Naive thymus-derived CD8-positive, alpha-beta T cell (primary cell): ENCODE measurements at regions not wholly inside any gene's neighbourhood (a gene's known extent, or its start where the extent isn't known, plus 50 kb on each side); places are given as distances from the start of the nearest gene placed in this dataset.
"Not testable (repeated sequence)": the region's sequence is repeated elsewhere in the genome, so short reads cannot be mapped to it uniquely, and the experiment has no call there.

Experiments
- ATAC-seq, 2 donors: fragments of 150-1000 bp; cut with Tn5 transposase in 1 of 2; sonication (Bioruptor Pico), chemical (Tn5 transposase) in 1 of 2; 1 replicate in 1 of 2; 2 replicates in 1 of 2; pipeline ENCODE4 v1.10.0; 2021; ENCODE audit warnings: mild to moderate bottlenecking in 2 of 2, moderate library complexity in 2 of 2
- POLR2A ChIA-PET: fragments of 350-600 bp; sonication (Branson Sonifier 250); formaldehyde crosslinking; loops from one replicate; lab custom pipeline; 2021; ENCODE audit warnings: antibody characterized with exemption; lab: Charles Lee
- DNase-seq, 10 donors: peaks; one replicate each; pipeline versions ENCODE4 v3.0.0 to v3.0.0-alpha.2; 2020 to 2022
- H3K27ac Mint-ChIP-seq, 10 donors: one replicate each; pipeline ENCODE4 v1.8.0; 2020 to 2022; ENCODE audit warnings: mild to moderate bottlenecking in 10 of 10, mixed read lengths in 10 of 10, moderate library complexity in 4 of 10, inconsistent platforms in 1 of 10
- H3K27me3 Mint-ChIP-seq, 5 donors: one replicate each; pipeline ENCODE4 v1.8.0; 2021 to 2022; ENCODE audit warnings: mixed read lengths in 5 of 5
- H3K36me3 Mint-ChIP-seq, 3 donors: one replicate each; pipeline ENCODE4 v1.8.0; 2020 to 2022; ENCODE audit warnings: mixed read lengths in 3 of 3, mild to moderate bottlenecking in 2 of 3, inconsistent platforms in 1 of 3
- H3K4me1 Mint-ChIP-seq, 4 donors: one replicate each; pipeline ENCODE4 v1.8.0; 2021 to 2022; ENCODE audit warnings: mixed read lengths in 4 of 4
- H3K4me3 Mint-ChIP-seq, 10 donors: one replicate each; pipeline ENCODE4 v1.8.0; 2020 to 2022; ENCODE audit warnings: mild to moderate bottlenecking in 10 of 10, mixed read lengths in 10 of 10, moderate library complexity in 6 of 10, inconsistent platforms in 1 of 10
- H3K9me3 Mint-ChIP-seq, 9 donors: one replicate each; pipeline ENCODE4 v1.8.0; 2020 to 2022; ENCODE audit warnings: mixed read lengths in 9 of 9, mild to moderate bottlenecking in 3 of 9, inconsistent platforms in 1 of 9, moderate library complexity in 1 of 9

GRCh38 chrY:7588176-7588575 is 676.6 kb upstream of the AMELY start:
- POLR2A ChIA-PET = not testable (repeated sequence)

GRCh38 chrY:7562541-7562940 is 651.0 kb upstream of the AMELY start:
- POLR2A ChIA-PET = no interaction called here

More at GRCh38 chrY:7588176-7588575, 676.6 kb upstream of the AMELY start:
- H3K27me3 Mint-ChIP-seq, ATAC-seq, H3K9me3 Mint-ChIP-seq, H3K4me1 Mint-ChIP-seq, H3K27ac Mint-ChIP-seq, H3K36me3 Mint-ChIP-seq, DNase-seq, H3K4me3 Mint-ChIP-seq: not testable (repeated sequence)

GRCh38 chrY:7557675-7558074 is 646.1 kb upstream of the AMELY start:
- Mint-ChIP-seq H3K9me3 (peaks cover 0 to 17% (median 0%) of the 10 kb centered on the region in 9 donors), H3K36me3 (no peaks in the 10 kb centered on the region)

More at GRCh38 chrY:7562541-7562940, 651.0 kb upstream of the AMELY start:
- Mint-ChIP-seq H3K36me3 (no peaks in the 10 kb centered on the region), H3K27ac (no peak overlapping the region), H3K4me1 (peaks cover 0 to 2% (median under 1%) of the 10 kb centered on the region in 4 donors), H3K27me3 (peaks cover 0 to 19% (median 1%) of the 10 kb centered on the region in 5 donors), H3K9me3 (peaks cover 0 to 17% (median 0%) of the 10 kb centered on the region in 9 donors), H3K4me3 (no peak overlapping the region)
- ATAC-seq = no peak
- DNase-seq = no peak

GRCh38 chrY:7555006-7555405 is 643.5 kb upstream of the AMELY start:
- DNase-seq (no peak), ATAC-seq (no peak)
- Mint-ChIP-seq H3K9me3 (peaks cover 0 to 17% (median 0%) of the 10 kb centered on the region in 9 donors), H3K4me3 (no peak overlapping the region), H3K27ac (no peak overlapping the region), H3K4me1 (no peaks in the 10 kb centered on the region), H3K27me3 (peaks cover 0 to 13% (median 0%) of the 10 kb centered on the region in 5 donors), H3K36me3 (no peaks in the 10 kb centered on the region)
- POLR2A ChIA-PET = no interaction called here

More at GRCh38 chrY:7557675-7558074, 646.1 kb upstream of the AMELY start:
- Mint-ChIP-seq H3K4me1 (peaks cover 0 to 2% (median under 1%) of the 10 kb centered on the region in 4 donors), H3K4me3 (no peak overlapping the region), H3K27ac (no peak overlapping the region), H3K27me3 (peaks cover 0 to 23% (median 0%) of the 10 kb centered on the region in 5 donors)
- DNase-seq (no peak), ATAC-seq (no peak)
- POLR2A ChIA-PET = no interaction called here

- H3K9me3 Mint-ChIP-seq = peaks cover 0 to 2% (median 0%) of the 10 kb centered on the region in 9 donors
- no peak overlapping the region for H3K27ac Mint-ChIP-seq
- POLR2A ChIA-PET = no interaction called here
- ATAC-seq (no peak), DNase-seq (no peak)
- no peaks in the 10 kb centered on the region for H3K36me3 Mint-ChIP-seq
- no peak overlapping the region for H3K4me3 Mint-ChIP-seq
- peaks cover 3 to 25% (median 7%) of the 10 kb centered on the region in 5 donors for H3K27me3 Mint-ChIP-seq
- H3K4me1 Mint-ChIP-seq = no peaks in the 10 kb centered on the region
Observed at GRCh38 chrY:7545060-7545459, 633.5 kb upstream of the AMELY start.

GRCh38 chrY:7544172-7544770 is 632.7 kb upstream of the AMELY start:
- no peak overlapping the region for H3K27ac Mint-ChIP-seq
- POLR2A ChIA-PET = no interaction called here

GRCh38 chrY:7543506-7543905 is 632.0 kb upstream of the AMELY start:
- Mint-ChIP-seq H3K27ac (no peak overlapping the region), H3K4me3 (no peak overlapping the region), H3K4me1 (no peaks in the 10 kb centered on the region), H3K36me3 (no peaks in the 10 kb centered on the region), H3K9me3 (peaks cover 0 to 2% (median 0%) of the 10 kb centered on the region in 9 donors), H3K27me3 (peaks cover 3 to 25% (median 7%) of the 10 kb centered on the region in 5 donors)
- POLR2A ChIA-PET = no interaction called here
- no peak for DNase-seq
- no peak for ATAC-seq

More at GRCh38 chrY:7544172-7544770, 632.7 kb upstream of the AMELY start:
- H3K36me3 Mint-ChIP-seq = no peaks in the 10 kb centered on the region
- ATAC-seq (no peak), DNase-seq (no peak)
- H3K27me3 Mint-ChIP-seq = peaks cover 3 to 25% (median 7%) of the 10 kb centered on the region in 5 donors
- H3K4me1 Mint-ChIP-seq = no peaks in the 10 kb centered on the region
- no peak overlapping the region for H3K4me3 Mint-ChIP-seq
- peaks cover 0 to 2% (median 0%) of the 10 kb centered on the region in 9 donors for H3K9me3 Mint-ChIP-seq

- peaks cover 0 to 2% (median 0%) of the 10 kb centered on the region in 9 donors for H3K9me3 Mint-ChIP-seq
- H3K4me3 Mint-ChIP-seq = no peak overlapping the region
- no peak for DNase-seq
- no peak overlapping the region for H3K27ac Mint-ChIP-seq
- POLR2A ChIA-PET = no interaction called here
- no peak for ATAC-seq
- H3K4me1 Mint-ChIP-seq = no peaks in the 10 kb centered on the region
- no peaks in the 10 kb centered on the region for H3K36me3 Mint-ChIP-seq
- peaks cover 3 to 25% (median 7%) of the 10 kb centered on the region in 5 donors for H3K27me3 Mint-ChIP-seq
Observed at GRCh38 chrY:7542256-7542858, 630.8 kb upstream of the AMELY start.

GRCh38 chrY:7529396-7529795 is 617.8 kb upstream of the AMELY start:
- ATAC-seq (no peak), DNase-seq (no peak)
- H3K27me3 Mint-ChIP-seq = peaks cover 5 to 25% (median 12%) of the 10 kb centered on the region in 5 donors
- no peaks in the 10 kb centered on the region for H3K4me1 Mint-ChIP-seq
- H3K9me3 Mint-ChIP-seq = peaks cover 0 to 10% (median 0%) of the 10 kb centered on the region in 9 donors
- H3K36me3 Mint-ChIP-seq = no peaks in the 10 kb centered on the region
- POLR2A ChIA-PET = no interaction called here
- no peak overlapping the region for H3K27ac Mint-ChIP-seq
- no peak overlapping the region for H3K4me3 Mint-ChIP-seq

- H3K36me3 Mint-ChIP-seq, H3K27ac Mint-ChIP-seq, H3K9me3 Mint-ChIP-seq, ATAC-seq, DNase-seq, POLR2A ChIA-PET, H3K4me1 Mint-ChIP-seq, H3K4me3 Mint-ChIP-seq: not testable (repeated sequence)
- peaks cover 5 to 25% (median 12%) of the 10 kb centered on the region in 5 donors for H3K27me3 Mint-ChIP-seq
Observed at GRCh38 chrY:7527568-7527967, 616.0 kb upstream of the AMELY start.

GRCh38 chrY:7518387-7518786 is 606.8 kb upstream of the AMELY start:
- POLR2A ChIA-PET = no interaction called here
- Mint-ChIP-seq H3K27ac (no peak overlapping the region), H3K27me3 (peaks cover 0 to 21% (median 4%) of the 10 kb centered on the region in 5 donors), H3K4me3 (no peak overlapping the region), H3K36me3 (peaks cover 0 to 3% (median 0%) of the 10 kb centered on the region in 3 donors), H3K4me1 (no peaks in the 10 kb centered on the region), H3K9me3 (no peaks in the 10 kb centered on the region)
- DNase-seq (no peak), ATAC-seq (no peak)

GRCh38 chrY:7516268-7516667 is 604.7 kb upstream of the AMELY start:
- POLR2A ChIA-PET = no interaction called here
- DNase-seq (no peak), ATAC-seq (no peak)
- Mint-ChIP-seq H3K4me3 (no peak overlapping the region), H3K27ac (no peak overlapping the region), H3K9me3 (no peaks in the 10 kb centered on the region), H3K27me3 (peaks cover 0 to 15% (median 6%) of the 10 kb centered on the region in 5 donors), H3K4me1 (no peaks in the 10 kb centered on the region), H3K36me3 (peaks cover 0 to 3% (median 2%) of the 10 kb centered on the region in 3 donors)

- Mint-ChIP-seq H3K9me3 (no peaks in the 10 kb centered on the region), H3K4me3 (no peak overlapping the region), H3K36me3 (peaks cover 0 to 3% (median 2%) of the 10 kb centered on the region in 3 donors), H3K4me1 (no peaks in the 10 kb centered on the region), H3K27ac (no peak overlapping the region), H3K27me3 (peaks cover 0 to 15% (median 6%) of the 10 kb centered on the region in 5 donors)
- POLR2A ChIA-PET = no interaction called here
- ATAC-seq = no peak
- no peak for DNase-seq
Observed at GRCh38 chrY:7515812-7516211, 604.3 kb upstream of the AMELY start.
